SK-N-SH (cell line): ENCODE measurements at regions not wholly inside any gene's neighbourhood (a gene's known extent, or its start where the extent isn't known, plus 50 kb on each side); places are given as distances from the start of the nearest gene placed in this dataset.

Experiments
- CTCF ChIA-PET: fragments of 300-600, 350-600 bp; formaldehyde crosslinking; extraction: SDS; loops from one replicate; lab custom pipeline; 2021; lab: Yijun Ruan, JAX
- POLR2A ChIA-PET: fragments of 350-600 bp; sonication (Branson Sonifier 250); formaldehyde crosslinking; extraction: SDS; loops from one replicate; lab custom pipeline; 2020; ENCODE audit warnings: antibody characterized with exemption, inconsistent platforms; lab: Yijun Ruan, JAX
- DNase-seq: peaks from one replicate; pipeline ENCODE4 v3.0.0; 2012
- H2AFZ ChIP-seq: fragments of 200-600 bp; sonication (generic); 2 replicates; pipeline ENCODE4 v1.8.1; 2016; ENCODE audit warnings: antibody characterized with exemption, mild to moderate bottlenecking, low read depth
- H3F3A ChIP-seq: fragments of 200-600 bp; sonication (generic); replicated peaks from 2 replicates; pipeline ENCODE3; 2016; ENCODE audit warnings: antibody characterized with exemption, mild to moderate bottlenecking; ENCODE audit not compliant: insufficient read depth
- H3K27ac ChIP-seq, 2 experiments: fragments of 200-500 bp in 1 of 2; fragments of 200-600 bp in 1 of 2; sonication (Bioruptor generic) in 1 of 2; sonication (generic), shearing (Covaris generic) in 1 of 2; 2 replicates each; pipeline versions ENCODE4 v1.5.1 to v1.6.1; 2014 to 2016; ENCODE audit warnings: low read depth in 2 of 2, inconsistent platforms in 1 of 2, low read length in 1 of 2, mild to moderate bottlenecking in 1 of 2, mixed read lengths in 1 of 2
- H3K27me3 ChIP-seq: fragments of 200-600 bp; sonication (generic), shearing (Covaris generic); 2 replicates; pipeline ENCODE4 v1.6.1; 2016; ENCODE audit warnings: mixed run types; ENCODE audit not compliant: insufficient read depth
- H3K36me3 ChIP-seq, 2 experiments: fragments of 200-500 bp in 1 of 2; fragments of 200-600 bp in 1 of 2; sonication (Bioruptor generic) in 1 of 2; sonication (generic) in 1 of 2; replicated peaks in 1 of 2; 2 replicates each; pipeline versions ENCODE3 to v1.5.1; 2014 to 2016; ENCODE audit warnings: low read length in 1 of 2, mild to moderate bottlenecking in 1 of 2; ENCODE audit not compliant: insufficient read depth in 2 of 2, control insufficient read depth in 1 of 2
- H3K4me1 ChIP-seq, 2 experiments: fragments of 200-500 bp in 1 of 2; fragments of 200-600 bp in 1 of 2; sonication (Bioruptor generic) in 1 of 2; sonication (generic), shearing (Covaris generic) in 1 of 2; 2 replicates each; pipeline versions ENCODE4 v1.5.1 to v1.6.1; 2014 to 2016; ENCODE audit warnings: low read depth in 1 of 2, low read length in 1 of 2, mixed run types in 1 of 2; ENCODE audit not compliant: insufficient read depth in 2 of 2, control insufficient read depth in 1 of 2
- H3K4me2 ChIP-seq: fragments of 200-600 bp; sonication (generic), shearing (Covaris generic); 2 replicates; pipeline ENCODE4 v1.6.1; 2017; ENCODE audit warnings: mixed run types
- H3K4me3 ChIP-seq, 2 experiments: fragments of 200-500 bp in 1 of 2; fragments of 200-600 bp in 1 of 2; sonication (Bioruptor generic) in 1 of 2; sonication (generic), shearing (Covaris generic) in 1 of 2; 2 replicates each; pipeline versions ENCODE4 v1.5.1 to v1.8.1; 2014 to 2016; ENCODE audit warnings: low read depth in 2 of 2, inconsistent platforms in 1 of 2, low read length in 1 of 2, mild to moderate bottlenecking in 1 of 2, mixed read lengths in 1 of 2, moderate library complexity in 1 of 2
- H3K79me2 ChIP-seq: fragments of 200-600 bp; sonication (generic); 2 replicates; pipeline ENCODE4 v1.8.1; 2017; ENCODE audit warnings: mild to moderate bottlenecking; ENCODE audit not compliant: insufficient read depth
- H3K9ac ChIP-seq: fragments of 200-600 bp; sonication (generic); 2 replicates; pipeline ENCODE4 v1.6.1; 2017; ENCODE audit warnings: mixed run types
- H3K9me2 ChIP-seq: fragments of 200-600 bp; sonication (generic); 2 replicates; pipeline ENCODE4 v1.6.1; 2017; ENCODE audit warnings: mixed run types
- H3K9me3 ChIP-seq: fragments of 200-600 bp; sonication (generic); 2 replicates; pipeline ENCODE4 v1.6.1; 2017; ENCODE audit warnings: mixed run types, mild to moderate bottlenecking, moderate library complexity
- H4K20me1 ChIP-seq: fragments of 200-600 bp; sonication (generic); 2 replicates; pipeline ENCODE4 v1.6.1; 2017; ENCODE audit warnings: mild to moderate bottlenecking, mixed run types; ENCODE audit not compliant: insufficient read depth
- ELF1 ChIP-seq: IDR thresholded peaks from 2 replicates; pipeline ENCODE4 v1.4.0; 2012
- EP300 ChIP-seq, 2 experiments: IDR thresholded peaks; 2 replicates each; pipeline versions ENCODE4 v1.4.0 to v1.6.1; 2012; ENCODE audit warnings: borderline replicate concordance in 1 of 2, low read depth in 1 of 2, low read length in 1 of 2
- EZH2phosphoT487 ChIP-seq: fragments of 200-600 bp; sonication (generic); IDR thresholded peaks from 2 replicates; pipeline ENCODE4 v1.6.1; 2017; ENCODE audit warnings: low read depth, mixed run types, mild to moderate bottlenecking, antibody characterized with exemption, moderate library complexity, borderline replicate concordance
- FOSL2 ChIP-seq: IDR thresholded peaks from 2 replicates; pipeline ENCODE4 v1.4.0; 2012; ENCODE audit warnings: low read depth, mild to moderate bottlenecking, moderate library complexity, borderline replicate concordance
- FOXJ3 ChIP-seq: sonication (generic); formaldehyde crosslinking; IDR thresholded peaks from 2 replicates; pipeline ENCODE4 v1.5.1; 2020; ENCODE audit warnings: mild to moderate bottlenecking, missing genetic modification reagents
- JUND ChIP-seq: IDR thresholded peaks from 2 replicates; pipeline ENCODE4 v1.4.0; 2012
- MEF2A ChIP-seq: IDR thresholded peaks from 2 replicates; pipeline ENCODE4 v1.4.0; 2012; ENCODE audit warnings: low read depth, borderline replicate concordance
- MXI1 ChIP-seq: IDR thresholded peaks from 2 replicates; pipeline ENCODE4 v1.6.1; 2012; ENCODE audit warnings: mild to moderate bottlenecking, low read depth, low read length, improper control_type of control experiment
- NFIC ChIP-seq: IDR thresholded peaks from 2 replicates; pipeline ENCODE4 v1.4.0; 2012; ENCODE audit warnings: borderline replicate concordance
- NRF1 ChIP-seq: IDR thresholded peaks from 2 replicates; pipeline ENCODE4 v1.6.1; 2012; ENCODE audit warnings: low read depth, mild to moderate bottlenecking, low read length
- POLR2AphosphoS5 ChIP-seq: IDR thresholded peaks from 2 replicates; pipeline ENCODE4 v1.6.1; 2012; ENCODE audit warnings: low read depth, low read length
- RAD21 ChIP-seq: IDR thresholded peaks from 2 replicates; pipeline ENCODE4 v1.6.1; 2012; ENCODE audit warnings: mild to moderate bottlenecking, low read length
- RXRA ChIP-seq: IDR thresholded peaks from 2 replicates; pipeline ENCODE4 v1.4.0; 2012; ENCODE audit warnings: low read depth, mild to moderate bottlenecking, borderline replicate concordance
- SMC3 ChIP-seq: IDR thresholded peaks from 2 replicates; pipeline ENCODE4 v1.6.1; 2012; ENCODE audit warnings: low read depth, low read length, improper control_type of control experiment
- TAF1 ChIP-seq: IDR thresholded peaks from 2 replicates; pipeline ENCODE4 v1.6.1; 2012; ENCODE audit warnings: low read depth, mild to moderate bottlenecking, low read length, moderate library complexity, borderline replicate concordance
- TCF12 ChIP-seq: IDR thresholded peaks from 2 replicates; pipeline ENCODE4 v1.4.0; 2012
- TEAD4 ChIP-seq: IDR thresholded peaks from 2 replicates; pipeline ENCODE4 v1.4.0; 2012; ENCODE audit warnings: mild to moderate bottlenecking, borderline replicate concordance; ENCODE audit not compliant: insufficient read depth
- YY1 ChIP-seq: IDR thresholded peaks from 2 replicates; pipeline ENCODE4 v1.4.0; 2012; ENCODE audit warnings: low read depth, mild to moderate bottlenecking
- WGBS: methylation state at CpG from one replicate; pipeline ENCODE4 v1.1.6; 2017; ENCODE audit warnings: low lambda C conversion rate; 5-methylcytosine and 5-hydroxymethylcytosine counted together
- TF ChIP-seq, protein P1 (sequence below): IDR thresholded peaks from 2 replicates; pipeline ENCODE4 v1.4.0; 2012; ENCODE audit warnings: low read depth, borderline replicate concordance
- TF ChIP-seq, protein P2 (sequence below): IDR thresholded peaks from 2 replicates; pipeline ENCODE4; 2012
- TF ChIP-seq, protein P3 (sequence below): IDR thresholded peaks from 2 replicates; pipeline ENCODE4 v1.6.1; 2012; ENCODE audit warnings: mild to moderate bottlenecking, low read depth, low read length, moderate library complexity

DNA sequence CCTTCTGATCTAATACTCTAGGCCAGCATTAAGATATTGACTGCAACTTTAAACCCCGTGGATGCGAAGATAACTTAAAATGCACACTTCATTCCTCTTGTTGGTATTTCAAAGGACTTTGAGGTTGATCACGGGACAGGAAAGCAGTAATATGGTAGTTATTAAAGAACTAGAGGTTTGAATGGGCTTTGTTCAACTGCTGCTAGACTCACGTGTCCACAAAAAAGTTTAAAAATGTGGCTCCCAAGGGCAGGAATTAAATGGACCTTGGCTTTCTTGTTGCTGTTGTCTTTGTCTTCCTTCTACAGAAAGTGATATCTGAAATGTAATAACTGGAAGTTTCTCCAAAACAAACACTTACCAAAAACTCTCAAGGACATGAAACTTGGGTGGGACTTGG, 186.3 kb downstream of the XPNPEP1 start:
- H3K79me2 ChIP-seq: no peaks in the 10 kb centered on the region
- H3K4me2 ChIP-seq: no peak overlapping the region
- no peak for DNase-seq
- no peaks in the 10 kb centered on the region for H3K9me3 ChIP-seq
- H3K4me3 ChIP-seq: no peak overlapping the region
- H3K9me2 ChIP-seq: no peaks in the 10 kb centered on the region
- no peaks in the 10 kb centered on the region for H3K27me3 ChIP-seq
- no peak overlapping the region for H3K9ac ChIP-seq
- ChIA-PET CTCF (no interaction called here), POLR2A (no interaction called here)
- TF ChIP-seq, protein P1, sequence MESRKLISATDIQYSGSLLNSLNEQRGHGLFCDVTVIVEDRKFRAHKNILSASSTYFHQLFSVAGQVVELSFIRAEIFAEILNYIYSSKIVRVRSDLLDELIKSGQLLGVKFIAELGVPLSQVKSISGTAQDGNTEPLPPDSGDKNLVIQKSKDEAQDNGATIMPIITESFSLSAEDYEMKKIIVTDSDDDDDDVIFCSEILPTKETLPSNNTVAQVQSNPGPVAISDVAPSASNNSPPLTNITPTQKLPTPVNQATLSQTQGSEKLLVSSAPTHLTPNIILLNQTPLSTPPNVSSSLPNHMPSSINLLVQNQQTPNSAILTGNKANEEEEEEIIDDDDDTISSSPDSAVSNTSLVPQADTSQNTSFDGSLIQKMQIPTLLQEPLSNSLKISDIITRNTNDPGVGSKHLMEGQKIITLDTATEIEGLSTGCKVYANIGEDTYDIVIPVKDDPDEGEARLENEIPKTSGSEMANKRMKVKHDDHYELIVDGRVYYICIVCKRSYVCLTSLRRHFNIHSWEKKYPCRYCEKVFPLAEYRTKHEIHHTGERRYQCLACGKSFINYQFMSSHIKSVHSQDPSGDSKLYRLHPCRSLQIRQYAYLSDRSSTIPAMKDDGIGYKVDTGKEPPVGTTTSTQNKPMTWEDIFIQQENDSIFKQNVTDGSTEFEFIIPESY: no peak
- no peak for TF ChIP-seq EZH2phosphoT487
- no peak for TF ChIP-seq TCF12
- no peak for TF ChIP-seq RAD21
- TF ChIP-seq ELF1: no peak
- TF ChIP-seq YY1: no peak
- no peak for TF ChIP-seq TAF1
- no peak for TF ChIP-seq NFIC
- TF ChIP-seq MEF2A: no peak
- no peak for TF ChIP-seq MXI1
- no peak for TF ChIP-seq TEAD4
- TF ChIP-seq JUND: no peak
- TF ChIP-seq RXRA: no peak
- TF ChIP-seq, protein P2, sequence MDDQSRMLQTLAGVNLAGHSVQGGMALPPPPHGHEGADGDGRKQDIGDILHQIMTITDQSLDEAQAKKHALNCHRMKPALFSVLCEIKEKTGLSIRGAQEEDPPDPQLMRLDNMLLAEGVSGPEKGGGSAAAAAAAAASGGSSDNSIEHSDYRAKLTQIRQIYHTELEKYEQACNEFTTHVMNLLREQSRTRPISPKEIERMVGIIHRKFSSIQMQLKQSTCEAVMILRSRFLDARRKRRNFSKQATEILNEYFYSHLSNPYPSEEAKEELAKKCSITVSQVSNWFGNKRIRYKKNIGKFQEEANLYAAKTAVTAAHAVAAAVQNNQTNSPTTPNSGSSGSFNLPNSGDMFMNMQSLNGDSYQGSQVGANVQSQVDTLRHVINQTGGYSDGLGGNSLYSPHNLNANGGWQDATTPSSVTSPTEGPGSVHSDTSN: no peak
- TF ChIP-seq POLR2AphosphoS5: no peak
- H2AFZ ChIP-seq: no peak overlapping the region
- whole genome bisulfite sequencing: 10% methylated on average over 4 of the region's 4 CpGs
- no peaks in the 10 kb centered on the region for H3K36me3 ChIP-seq
- H3K27ac ChIP-seq: no peak overlapping the region
- no peaks in the 10 kb centered on the region for H3K4me1 ChIP-seq
- H3F3A ChIP-seq: no peaks in the 10 kb centered on the region
- H4K20me1 ChIP-seq: no peaks in the 10 kb centered on the region

DNA sequence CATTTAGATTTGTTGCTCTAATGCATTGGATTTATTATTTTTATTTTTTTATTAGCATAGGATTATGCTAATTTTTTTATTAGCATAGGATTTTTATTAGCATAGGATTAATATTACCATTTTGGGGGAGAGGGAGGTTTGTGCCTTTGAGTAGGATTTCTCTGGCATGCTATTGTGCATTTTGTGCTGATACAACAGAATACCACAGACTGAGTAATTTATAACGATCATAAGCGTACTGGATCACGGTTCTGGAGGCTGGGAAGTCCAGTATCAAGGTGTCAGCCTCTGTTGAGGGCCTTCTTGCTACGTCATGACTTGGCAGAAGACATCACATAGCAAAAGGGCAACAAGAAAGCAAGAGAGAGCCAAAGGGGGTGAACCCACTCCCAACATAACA, 187.5 kb downstream of the XPNPEP1 start:
- H3K9me3 ChIP-seq: no peaks in the 10 kb centered on the region
- no peaks in the 10 kb centered on the region for H4K20me1 ChIP-seq
- DNase-seq: no peak
- no peaks in the 10 kb centered on the region for H3F3A ChIP-seq
- H3K4me1 ChIP-seq: no peaks in the 10 kb centered on the region
- H3K9me2 ChIP-seq: no peaks in the 10 kb centered on the region
- H3K4me3 ChIP-seq: no peak overlapping the region
- no peak overlapping the region for H3K9ac ChIP-seq
- no peak overlapping the region for H3K4me2 ChIP-seq
- H3K27ac ChIP-seq: no peak overlapping the region
- H3K36me3 ChIP-seq: no peaks in the 10 kb centered on the region
- H3K27me3 ChIP-seq: no peaks in the 10 kb centered on the region
- ChIA-PET POLR2A (no interaction called here), CTCF (no interaction called here)
- no peak overlapping the region for H2AFZ ChIP-seq
- no peaks in the 10 kb centered on the region for H3K79me2 ChIP-seq
- WGBS: 5% methylated on average over 4 of the region's 4 CpGs
- TF ChIP-seq RXRA: no peak
- TF ChIP-seq, protein P1: no peak
- TF ChIP-seq EP300 (IDR thresholded peaks at IDR 0.05; ENCODE audit: borderline replicate concordance in 1 of 2, low read depth in 1 of 2, low read length in 1 of 2): no peak
- TF ChIP-seq NRF1: no peak
- TF ChIP-seq FOXJ3 (CRISPR knock-in tag): no peak
- TF ChIP-seq SMC3: no peak
- TF ChIP-seq TEAD4: no peak
- no peak for TF ChIP-seq FOSL2
- TF ChIP-seq, protein P3, sequence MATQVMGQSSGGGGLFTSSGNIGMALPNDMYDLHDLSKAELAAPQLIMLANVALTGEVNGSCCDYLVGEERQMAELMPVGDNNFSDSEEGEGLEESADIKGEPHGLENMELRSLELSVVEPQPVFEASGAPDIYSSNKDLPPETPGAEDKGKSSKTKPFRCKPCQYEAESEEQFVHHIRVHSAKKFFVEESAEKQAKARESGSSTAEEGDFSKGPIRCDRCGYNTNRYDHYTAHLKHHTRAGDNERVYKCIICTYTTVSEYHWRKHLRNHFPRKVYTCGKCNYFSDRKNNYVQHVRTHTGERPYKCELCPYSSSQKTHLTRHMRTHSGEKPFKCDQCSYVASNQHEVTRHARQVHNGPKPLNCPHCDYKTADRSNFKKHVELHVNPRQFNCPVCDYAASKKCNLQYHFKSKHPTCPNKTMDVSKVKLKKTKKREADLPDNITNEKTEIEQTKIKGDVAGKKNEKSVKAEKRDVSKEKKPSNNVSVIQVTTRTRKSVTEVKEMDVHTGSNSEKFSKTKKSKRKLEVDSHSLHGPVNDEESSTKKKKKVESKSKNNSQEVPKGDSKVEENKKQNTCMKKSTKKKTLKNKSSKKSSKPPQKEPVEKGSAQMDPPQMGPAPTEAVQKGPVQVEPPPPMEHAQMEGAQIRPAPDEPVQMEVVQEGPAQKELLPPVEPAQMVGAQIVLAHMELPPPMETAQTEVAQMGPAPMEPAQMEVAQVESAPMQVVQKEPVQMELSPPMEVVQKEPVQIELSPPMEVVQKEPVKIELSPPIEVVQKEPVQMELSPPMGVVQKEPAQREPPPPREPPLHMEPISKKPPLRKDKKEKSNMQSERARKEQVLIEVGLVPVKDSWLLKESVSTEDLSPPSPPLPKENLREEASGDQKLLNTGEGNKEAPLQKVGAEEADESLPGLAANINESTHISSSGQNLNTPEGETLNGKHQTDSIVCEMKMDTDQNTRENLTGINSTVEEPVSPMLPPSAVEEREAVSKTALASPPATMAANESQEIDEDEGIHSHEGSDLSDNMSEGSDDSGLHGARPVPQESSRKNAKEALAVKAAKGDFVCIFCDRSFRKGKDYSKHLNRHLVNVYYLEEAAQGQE: no peak
